IMR-90 (cell line): ENCODE measurements at regions not wholly inside any gene's neighbourhood (a gene's known extent, or its start where the extent isn't known, plus 50 kb on each side); places are given as distances from the start of the nearest gene placed in this dataset.

Source experiments
- ATAC-seq: fragments of 200-7000 bp; cut with Tn5 transposase; 2 replicates; pipeline ENCODE4 v1.9.1; 2020; ENCODE audit warnings: low read depth, mild to moderate bottlenecking, moderate library complexity
- BruUV-seq: library from RNA; stranded (reverse); fragments of 400-500 nt; replicated peaks from 2 replicates; lab custom pipeline; 2021; lab: Mats Ljungman, UMichigan
- CTCF ChIA-PET: fragments of 300-600 bp; formaldehyde crosslinking; extraction: SDS; loops from one replicate; lab custom pipeline; 2021; ENCODE audit warnings: antibody characterized with exemption; lab: Yijun Ruan, JAX
- POLR2A ChIA-PET: fragments of 300-600 bp; sonication (Branson Sonifier 250); formaldehyde crosslinking; loops from one replicate; lab custom pipeline; 2022; ENCODE audit warnings: antibody characterized with exemption; ENCODE audit not compliant: unreplicated experiment; lab: Charles Lee
- DNase-seq: peaks from one replicate; pipeline ENCODE4 v3.0.0; 2013
- H2AFZ ChIP-seq: replicated peaks from 2 replicates; pipeline ENCODE3; 2013; ENCODE audit warnings: low read length, mild to moderate bottlenecking; ENCODE audit not compliant: poor library complexity
- H2AK5ac ChIP-seq: 2 replicates; pipeline ENCODE4 v1.6.1; 2013; ENCODE audit warnings: low read depth, low read length, inconsistent platforms
- H2AK9ac ChIP-seq: replicated peaks from 2 replicates; pipeline ENCODE3; 2013; ENCODE audit warnings: mild to moderate bottlenecking, low read depth, low read length, moderate library complexity; ENCODE audit not compliant: poor library complexity
- H2BK120ac ChIP-seq: 2 replicates; pipeline ENCODE4 v1.6.1; 2013; ENCODE audit warnings: low read depth, low read length, inconsistent platforms
- H2BK15ac ChIP-seq: 3 replicates; pipeline ENCODE4 v1.6.1; 2013; ENCODE audit warnings: low read depth, low read length, inconsistent platforms
- H2BK20ac ChIP-seq: 2 replicates; pipeline ENCODE4 v1.6.1; 2013; ENCODE audit warnings: low read depth, mild to moderate bottlenecking, inconsistent platforms, low read length, moderate library complexity
- H2BK5ac ChIP-seq: 2 replicates; pipeline ENCODE4 v1.6.1; 2013; ENCODE audit warnings: mild to moderate bottlenecking, low read depth, low read length, inconsistent platforms; ENCODE audit not compliant: poor library complexity, severe bottlenecking
- H3K14ac ChIP-seq: replicated peaks from 2 replicates; pipeline ENCODE4 v1.6.1; 2013; ENCODE audit warnings: low read depth, low read length, inconsistent platforms
- H3K18ac ChIP-seq: 2 replicates; pipeline ENCODE4 v1.6.1; 2013; ENCODE audit warnings: low read depth, low read length, control low read depth
- H3K23ac ChIP-seq: 2 replicates; pipeline ENCODE4 v1.6.1; 2013; ENCODE audit warnings: low read depth, low read length, inconsistent platforms
- H3K27ac ChIP-seq: 2 replicates; pipeline ENCODE4 v1.5.1; 2013; ENCODE audit warnings: mild to moderate bottlenecking, control low read depth, low read length; ENCODE audit not compliant: insufficient read depth
- H3K27me3 ChIP-seq: 2 replicates; pipeline ENCODE4 v1.6.1; 2013; ENCODE audit warnings: low read length; ENCODE audit not compliant: control insufficient read depth, insufficient read depth
- H3K36me3 ChIP-seq: 2 replicates; pipeline ENCODE4 v1.6.1; 2013; ENCODE audit warnings: low read length, mixed read lengths; ENCODE audit not compliant: control insufficient read depth, insufficient read depth
- H3K4ac ChIP-seq: 2 replicates; pipeline ENCODE4 v1.6.1; 2013; ENCODE audit warnings: low read depth, low read length, inconsistent platforms
- H3K4me1 ChIP-seq: 2 replicates; pipeline ENCODE4 v1.6.1; 2013; ENCODE audit warnings: low read length, mixed read lengths; ENCODE audit not compliant: control insufficient read depth, insufficient read depth
- H3K4me2 ChIP-seq: 2 replicates; pipeline ENCODE4 v1.6.1; 2013; ENCODE audit warnings: low read depth, mild to moderate bottlenecking, control low read depth, low read length, moderate library complexity
- H3K4me3 ChIP-seq: 2 replicates; pipeline ENCODE4 v1.5.1; 2013; ENCODE audit warnings: low read depth, mild to moderate bottlenecking, control low read depth, low read length, moderate library complexity; ENCODE audit not compliant: insufficient read depth
- H3K56ac ChIP-seq: 2 replicates; pipeline ENCODE4 v1.6.1; 2013; ENCODE audit warnings: low read length, inconsistent platforms; ENCODE audit not compliant: insufficient read depth; ENCODE audit errors: extremely low read depth
- H3K79me1 ChIP-seq, 2 experiments: 2 replicates each; pipeline ENCODE4 v1.6.1; 2013; ENCODE audit warnings: low read length in 2 of 2, inconsistent platforms in 1 of 2, low read depth in 1 of 2
- H3K9ac ChIP-seq: 2 replicates; pipeline ENCODE4 v1.6.1; 2013; ENCODE audit warnings: low read depth, low read length, control low read depth
- H3K9me1 ChIP-seq: 2 replicates; pipeline ENCODE4 v1.6.1; 2013; ENCODE audit warnings: low read length, inconsistent platforms; ENCODE audit not compliant: insufficient read depth
- H3K9me3 ChIP-seq: 2 replicates; pipeline ENCODE4 v1.6.1; 2013; ENCODE audit warnings: low read length; ENCODE audit not compliant: control insufficient read depth, insufficient read depth
- H4K20me1 ChIP-seq: 2 replicates; pipeline ENCODE4 v1.6.1; 2013; ENCODE audit warnings: low read length, inconsistent platforms; ENCODE audit not compliant: insufficient read depth
- H4K5ac ChIP-seq: 2 replicates; pipeline ENCODE4 v1.6.1; 2013; ENCODE audit warnings: mild to moderate bottlenecking, low read depth, low read length, control low read depth
- H4K8ac ChIP-seq, 2 experiments: 2 replicates each; pipeline ENCODE4 v1.6.1; 2013; ENCODE audit warnings: low read depth in 2 of 2, low read length in 2 of 2, control low read depth in 1 of 2, inconsistent platforms in 1 of 2
- H4K91ac ChIP-seq: 2 replicates; pipeline ENCODE4 v1.6.1; 2013; ENCODE audit warnings: low read depth, low read length, inconsistent platforms; ENCODE audit not compliant: insufficient read depth
- BHLHE40 ChIP-seq: fragments of 150-350 bp; IDR thresholded peaks from 2 replicates; pipeline ENCODE4 v1.6.1; 2016; ENCODE audit warnings: mild to moderate bottlenecking, low read depth, low read length
- CEBPB ChIP-seq: IDR thresholded peaks from 2 replicates; pipeline ENCODE4 v1.6.1; 2012; ENCODE audit warnings: low read depth, low read length, improper control_type of control experiment
- CHD1 ChIP-seq: IDR thresholded peaks from 2 replicates; pipeline ENCODE4 v1.6.1; 2012; ENCODE audit warnings: low read depth, low read length, improper control_type of control experiment
- FOS ChIP-seq: fragments of 150-350 bp; IDR thresholded peaks from 2 replicates; pipeline ENCODE4 v1.6.1; 2016; ENCODE audit warnings: low read depth, low read length
- MXI1 ChIP-seq: IDR thresholded peaks from 2 replicates; pipeline ENCODE4 v1.6.1; 2012; ENCODE audit warnings: low read depth, mild to moderate bottlenecking, low read length, moderate library complexity, borderline replicate concordance
- POLR2A ChIP-seq: IDR thresholded peaks from 2 replicates; pipeline ENCODE4 v1.6.1; 2012; ENCODE audit warnings: mild to moderate bottlenecking, low read depth, low read length
- RAD21 ChIP-seq: IDR thresholded peaks from 2 replicates; pipeline ENCODE4 v1.6.1; 2012; ENCODE audit warnings: low read length, improper control_type of control experiment
- RFX5 ChIP-seq: IDR thresholded peaks from 2 replicates; pipeline ENCODE4 v1.8.0; 2012; ENCODE audit warnings: low read depth, mild to moderate bottlenecking, low read length, moderate library complexity
- WGBS, 2 experiments: methylation state at CpG; one replicate each; pipeline versions ENCODE4 v1.1.5 to v1.1.7; 2013; ENCODE audit warnings: missing lambda C conversion rate in 2 of 2; ENCODE audit not compliant: insufficient read length in 1 of 2; ENCODE audit errors: extremely low coverage in 2 of 2; 5-methylcytosine and 5-hydroxymethylcytosine counted together
- dilution Hi-C: fragments of 300-500 bp; cut with HindIII; formaldehyde crosslinking; loops from one replicate; pipeline ENCODE4 v1.14.3; 2018; ENCODE audit warnings: low sequenced_read_pairs; ENCODE audit not compliant: unreplicated experiment
- in situ Hi-C: fragments of 300-500 bp; cut with MboI; formaldehyde crosslinking; loops from 3 replicates; pipeline ENCODE4 v1.14.3; 2019; ENCODE audit warnings: low sequenced_read_pairs, inconsistent platforms, mixed read lengths
- intact Hi-C: fragments of 100-400 bp; cut with micrococcal nuclease; formaldehyde crosslinking; loops from 2 replicates; pipeline ENCODE4 v1.10.0; 2022
- TF ChIP-seq, protein P1 (sequence below): fragments of 150-350 bp; IDR thresholded peaks from 2 replicates; pipeline ENCODE4 v1.6.1; 2017; ENCODE audit warnings: mild to moderate bottlenecking, antibody characterized with exemption, low read length, low read depth

DNA sequence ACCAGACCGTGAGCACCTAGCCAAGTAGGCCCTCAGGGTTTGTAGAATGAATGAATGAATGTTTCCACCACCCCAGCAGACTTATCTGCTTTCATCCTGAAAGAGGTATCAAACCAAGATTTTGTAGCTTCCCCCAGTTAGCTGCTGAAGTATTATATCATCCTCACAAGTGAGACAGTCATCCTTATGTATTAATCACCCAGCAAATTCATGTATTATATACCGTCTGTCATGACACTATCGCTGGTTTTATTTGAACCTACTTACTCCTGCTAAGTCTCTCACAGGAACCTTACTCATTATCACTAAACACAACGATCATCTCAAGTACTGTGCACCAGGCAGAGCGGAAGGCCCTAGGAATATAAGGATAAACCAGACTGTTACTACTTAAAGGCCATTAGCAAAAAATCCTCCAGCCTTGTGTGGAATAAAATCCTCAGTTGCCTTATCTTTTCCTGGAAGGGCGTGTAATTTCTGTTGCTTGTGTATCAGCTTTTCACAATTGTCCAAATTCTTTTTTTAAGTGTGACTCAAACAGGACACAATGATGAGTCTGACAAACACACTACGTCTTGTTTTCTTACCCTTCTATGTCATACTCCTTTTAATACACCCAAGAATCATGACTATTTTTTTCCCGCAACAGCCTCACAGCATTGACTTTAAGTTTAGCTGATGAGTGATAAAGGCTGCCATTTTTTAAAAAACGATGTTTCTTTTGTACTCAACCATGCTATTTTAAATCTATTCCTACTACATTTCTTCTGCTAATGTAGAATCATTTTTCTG lies 176.1 kb upstream of the KLF14 start:
- Histone ChIP-seq H2AFZ (no peak overlapping the region), H2BK20ac (peak overlapping the region; percentile 20; the same call in 1 of the 2 replicates), H3K27ac (peak overlapping the region; percentile 86), H3K79me1 (peaks cover 5 to 7% of the 10 kb centered on the region in 2 experiments; a peak in 2 of 4 replicates), H2BK15ac (peak overlapping the region; percentile 75), H3K27me3 (no peaks in the 10 kb centered on the region), H3K18ac (peak overlapping the region; percentile 97), H3K9me3 (no peaks in the 10 kb centered on the region), H4K20me1 (peaks cover 49% of the 10 kb centered on the region), H4K91ac (peak overlapping the region; percentile 71), H3K23ac (peak overlapping the region; percentile 100), H3K4me2 (peak overlapping the region; percentile 94), H3K4ac (peak overlapping the region; percentile 80), H3K4me3 (peak overlapping the region; percentile 87), H2BK5ac (peak overlapping the region; percentile 100), H3K9ac (peak overlapping the region; percentile 99), H2AK9ac (no peak overlapping the region), H2AK5ac (peak overlapping the region; percentile 83; the same call in 1 of the 2 replicates), H3K14ac (peak overlapping the region; percentile 59), H4K5ac (peak overlapping the region; percentile 55; the same call in 1 of the 2 replicates), H3K36me3 (peaks cover 30% of the 10 kb centered on the region), H3K4me1 (peaks cover 23% of the 10 kb centered on the region), H4K8ac (peak overlapping the region; percentile 83 to 91), H3K9me1 (peaks cover 4% of the 10 kb centered on the region), H2BK120ac (peak overlapping the region; percentile 60), H3K56ac (peak overlapping the region; percentile 85)
- dilution Hi-C loops: no loop called here
- CTCF ChIA-PET: no interaction called here
- POLR2A ChIA-PET: interaction anchor here (0.6 to 1.8 kb wide), 5 partner anchors 8 to 50 kb away, joined by 3 to 9 read pairs (median 3); no protein-coding TSS in a partner anchor
- DNase-seq (peak; percentile 59), ATAC-seq (no peak)
- BruUV-seq: no TSS peak
- in situ Hi-C loops: no loop called here
- TF ChIP-seq FOS (no peak), RFX5 (no peak), BHLHE40 (no peak), CHD1 (0 out of 2 replicates have a peak, but pooled peaks have one; percentile 16), CEBPB (no peak), POLR2A (peak; percentile 74), RAD21 (no peak), MXI1 (no peak)
- TF ChIP-seq, protein P1, sequence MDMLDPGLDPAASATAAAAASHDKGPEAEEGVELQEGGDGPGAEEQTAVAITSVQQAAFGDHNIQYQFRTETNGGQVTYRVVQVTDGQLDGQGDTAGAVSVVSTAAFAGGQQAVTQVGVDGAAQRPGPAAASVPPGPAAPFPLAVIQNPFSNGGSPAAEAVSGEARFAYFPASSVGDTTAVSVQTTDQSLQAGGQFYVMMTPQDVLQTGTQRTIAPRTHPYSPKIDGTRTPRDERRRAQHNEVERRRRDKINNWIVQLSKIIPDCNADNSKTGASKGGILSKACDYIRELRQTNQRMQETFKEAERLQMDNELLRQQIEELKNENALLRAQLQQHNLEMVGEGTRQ: no peak
- 10% methylated on average over 2 of the region's 9 CpGs; no CpG with 5 or more reads in 1 of the 2 experiments for WGBS, 2 experiments
- intact Hi-C loops: loop anchor here (5.0 kb wide), 2 partner anchors 132 to 197 kb away; no protein-coding TSS in a partner anchor
